HG03159 (cell line): ENCODE measurements at regions not wholly inside any gene's neighbourhood (a gene's known extent, or its start where the extent isn't known, plus 50 kb on each side); places are given as distances from the start of the nearest gene placed in this dataset.
"Not testable (repeated sequence)": the region's sequence is repeated elsewhere in the genome, so short reads cannot be mapped to it uniquely, and the experiment has no call there.

ENCODE experiments used
- ATAC-seq: cut with Tn5 transposase; IDR thresholded peaks from one replicate; pipeline ENCODE4 v1.9.1; 2021; ENCODE audit warnings: mild to moderate bottlenecking, moderate library complexity; ENCODE audit not compliant: unreplicated experiment

DNA sequence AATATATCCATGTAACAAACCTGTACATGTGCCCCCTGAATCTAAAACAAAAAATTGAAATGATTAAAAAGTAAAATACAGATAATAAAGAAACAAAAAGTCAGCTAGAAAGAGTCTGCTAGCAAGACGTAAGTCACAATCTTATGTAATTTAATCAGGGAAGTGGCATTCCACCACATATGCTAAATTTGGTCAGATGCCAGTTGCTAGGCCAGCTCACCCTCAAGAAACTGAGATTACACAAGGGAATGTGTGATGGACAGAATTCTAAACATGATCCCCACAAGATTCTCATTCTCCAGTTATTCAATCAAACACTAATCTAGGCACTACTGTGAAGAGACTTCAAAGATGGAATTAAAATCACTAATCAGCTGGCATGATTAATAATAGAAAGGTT lies 689.3 kb downstream of the CENPC start:
- ATAC-seq, result no peak

DNA sequence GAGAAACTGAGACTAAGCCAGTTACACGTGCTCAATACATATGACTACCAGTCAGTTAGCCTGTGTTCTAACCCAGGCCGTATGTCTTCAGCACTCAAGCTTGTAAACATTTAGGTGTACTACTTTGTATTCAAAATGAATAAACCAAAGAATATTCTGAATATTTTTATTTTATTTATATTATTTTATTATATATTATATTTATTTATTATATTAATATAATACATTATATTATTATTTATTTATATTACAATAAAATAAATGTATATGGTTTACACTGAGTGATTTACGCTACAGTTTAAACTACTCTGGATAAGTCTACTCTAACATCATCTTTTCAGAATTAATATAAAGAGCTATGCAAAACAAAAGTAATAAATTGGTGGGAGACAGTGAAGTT lies 691.5 kb downstream of the CENPC start:
- ATAC-seq, result no peak

DNA sequence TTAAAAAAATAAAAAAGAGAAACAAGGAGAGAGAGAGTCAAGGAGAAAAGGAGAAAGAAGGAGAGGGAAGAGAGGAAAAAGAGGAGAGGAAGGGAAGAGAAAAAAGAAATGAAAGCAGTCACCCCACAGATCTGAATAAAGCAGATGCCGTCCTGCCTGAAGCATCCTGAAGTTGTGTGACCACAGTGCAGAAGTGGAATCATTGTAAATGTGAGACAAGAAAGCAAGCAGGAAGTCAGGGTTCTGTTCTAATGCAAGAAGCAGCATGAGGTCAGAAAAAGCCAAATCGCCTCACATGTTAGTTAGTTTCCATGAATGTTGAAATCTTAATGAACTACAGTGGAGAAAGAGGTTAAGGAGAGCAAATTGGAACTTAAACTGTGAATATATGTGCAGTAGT lies 692.5 kb downstream of the CENPC start:
- ATAC-seq, result no peak

DNA sequence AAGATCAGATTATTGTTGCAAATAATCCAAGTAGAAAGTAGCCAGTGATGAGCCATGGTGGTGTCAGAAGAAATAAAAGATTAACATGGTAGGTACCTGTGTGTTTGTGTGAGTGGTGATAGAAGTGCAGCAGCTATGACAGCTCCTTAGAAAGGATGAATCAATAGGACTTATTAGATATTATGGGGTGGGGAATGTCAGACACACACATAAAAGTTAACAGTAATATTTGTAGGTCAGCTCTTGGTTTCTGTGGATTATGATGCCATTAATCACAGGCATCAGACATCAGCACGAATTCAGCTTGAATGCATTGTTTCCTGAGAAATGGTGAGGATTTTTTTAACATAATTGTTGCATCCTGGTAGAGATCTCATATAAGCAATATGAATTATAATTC lies 695.7 kb downstream of the CENPC start:
- ATAC-seq, result no peak

DNA sequence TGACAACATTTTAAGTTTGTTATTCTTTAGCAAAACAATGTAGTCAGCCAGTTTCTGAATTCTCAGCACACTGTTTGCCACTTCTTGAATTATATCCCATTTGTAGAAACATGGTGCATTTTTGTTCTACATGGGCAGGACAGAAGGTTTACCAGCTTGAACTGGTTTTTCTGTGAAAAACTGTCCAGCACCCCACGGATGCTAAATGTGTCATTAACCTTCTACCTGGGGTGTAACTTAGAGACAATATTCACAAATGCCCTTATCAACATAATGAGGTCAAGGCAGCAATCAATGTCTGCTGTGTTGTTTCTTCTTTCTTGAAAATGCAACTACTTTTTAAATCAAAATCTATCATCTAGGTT lies 702.6 kb downstream of the CENPC start:
- ATAC-seq, result no peak

DNA sequence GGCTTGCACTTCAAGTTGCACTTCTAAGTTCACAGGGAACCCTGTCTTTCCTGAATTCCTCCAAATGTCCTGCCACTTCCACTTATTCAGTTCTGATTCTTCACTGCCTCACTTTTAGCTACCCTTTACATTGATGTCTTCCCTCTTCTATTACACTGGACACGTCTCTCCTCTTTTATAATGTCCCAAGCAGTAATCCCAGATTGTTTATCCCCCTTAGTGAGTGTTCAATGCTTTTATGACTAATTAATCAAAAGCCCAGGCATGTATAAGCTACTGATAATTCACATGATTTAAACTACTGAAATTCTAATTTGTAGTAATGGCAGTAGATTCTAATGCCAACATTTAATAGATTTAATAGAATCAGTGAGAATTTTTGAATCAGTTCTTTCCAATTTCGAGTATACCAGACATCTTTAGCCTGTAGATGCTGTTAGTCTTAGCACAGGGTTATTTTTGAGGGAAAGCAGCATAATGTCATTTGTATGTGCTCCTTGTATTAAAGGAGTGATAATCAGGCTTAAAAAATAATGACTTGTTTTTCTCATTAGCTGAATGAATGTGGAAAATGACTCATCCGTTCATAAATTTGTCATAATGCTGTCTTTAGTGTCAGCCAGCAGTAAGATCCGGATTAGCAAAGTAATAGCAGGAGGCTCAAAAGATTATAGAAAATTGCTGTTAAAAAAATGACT lies 703.1 kb downstream of the CENPC start:
- ATAC-seq, result no peak

DNA sequence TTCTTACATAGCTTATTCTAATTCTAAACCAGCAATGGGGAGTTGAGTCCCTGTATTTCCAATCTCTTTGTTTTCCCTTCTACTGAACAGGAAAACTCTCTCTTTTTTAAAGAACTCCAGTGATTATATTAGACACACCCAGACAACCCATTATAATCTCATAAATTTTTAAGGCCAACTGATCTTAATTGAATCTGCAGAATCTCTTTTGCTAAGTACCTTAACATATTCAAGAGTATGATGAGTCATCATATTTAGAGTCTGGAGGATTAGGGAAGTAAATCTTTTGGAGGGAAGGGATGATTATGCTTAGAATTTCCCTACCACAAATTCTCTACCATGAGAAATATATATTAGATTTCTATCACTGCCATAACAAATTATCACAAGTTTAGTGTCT lies 705.1 kb downstream of the CENPC start:
- no peak for ATAC-seq

DNA sequence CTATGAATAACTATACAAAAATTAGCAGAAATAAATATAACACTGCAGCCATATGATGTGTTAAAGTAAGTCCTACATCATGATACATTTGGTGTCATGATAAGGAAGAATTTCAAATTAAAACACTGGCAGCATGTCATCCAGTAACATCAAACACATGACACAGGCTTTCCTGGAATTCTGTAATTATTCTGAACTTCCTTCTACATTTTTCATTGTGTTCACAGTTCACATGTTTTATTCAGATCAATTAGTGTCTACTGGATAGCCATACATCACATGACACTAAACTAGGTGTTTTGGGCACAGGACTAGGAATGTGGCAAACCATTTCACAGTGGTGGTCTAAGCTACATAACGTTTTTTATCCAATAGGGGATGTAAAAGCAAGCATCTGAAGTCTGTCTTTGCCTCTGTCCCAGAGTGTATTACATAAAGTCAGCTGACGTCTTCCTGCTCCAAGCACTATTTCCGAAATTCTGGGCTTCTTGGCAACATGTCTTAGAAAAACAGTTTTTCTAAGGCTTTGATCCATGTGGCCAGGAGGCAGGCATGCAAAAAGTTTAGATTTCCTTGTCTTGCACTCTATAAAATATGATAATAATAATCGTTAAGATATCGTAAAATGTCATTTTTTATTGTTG lies 707.9 kb downstream of the CENPC start:
- no peak for ATAC-seq

DNA sequence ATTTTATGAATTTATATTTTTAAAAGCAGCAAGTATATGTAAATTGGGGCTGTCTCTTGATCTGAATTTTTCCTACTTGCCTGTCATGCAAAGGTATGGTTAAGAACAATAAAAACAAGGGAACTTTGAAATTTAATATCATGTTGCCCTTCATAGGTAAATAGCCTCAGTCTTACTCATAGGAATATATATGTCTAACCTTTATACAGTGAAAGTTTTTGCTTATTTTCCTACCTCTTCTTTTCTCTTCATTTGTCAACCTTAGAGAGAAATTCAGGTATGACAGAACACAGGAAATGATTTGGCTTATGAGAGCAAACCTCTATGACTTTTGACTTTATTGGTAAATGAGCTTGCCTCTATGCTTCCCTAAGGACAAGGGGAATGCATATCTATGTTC lies 716.0 kb downstream of the CENPC start:
- no peak for ATAC-seq

DNA sequence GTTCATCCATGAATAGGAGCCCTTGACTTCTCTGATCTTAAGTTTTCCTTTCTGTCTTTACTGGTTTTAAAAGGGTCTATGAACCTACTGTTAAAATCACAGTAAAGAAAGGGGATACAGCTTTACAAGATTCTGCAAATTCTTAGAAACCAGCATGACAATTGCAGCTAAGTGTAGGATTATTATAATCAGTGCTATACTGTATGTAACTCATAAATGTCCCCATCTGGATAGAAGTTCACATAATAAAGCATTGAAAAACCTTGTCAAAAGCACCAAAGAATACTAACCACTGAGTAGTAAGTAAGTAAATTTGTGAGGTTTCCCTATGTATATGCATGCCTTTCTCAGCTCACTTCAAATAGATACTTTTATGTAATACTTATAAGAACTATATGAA lies 724.6 kb downstream of the CENPC start:
- no peak for ATAC-seq

DNA sequence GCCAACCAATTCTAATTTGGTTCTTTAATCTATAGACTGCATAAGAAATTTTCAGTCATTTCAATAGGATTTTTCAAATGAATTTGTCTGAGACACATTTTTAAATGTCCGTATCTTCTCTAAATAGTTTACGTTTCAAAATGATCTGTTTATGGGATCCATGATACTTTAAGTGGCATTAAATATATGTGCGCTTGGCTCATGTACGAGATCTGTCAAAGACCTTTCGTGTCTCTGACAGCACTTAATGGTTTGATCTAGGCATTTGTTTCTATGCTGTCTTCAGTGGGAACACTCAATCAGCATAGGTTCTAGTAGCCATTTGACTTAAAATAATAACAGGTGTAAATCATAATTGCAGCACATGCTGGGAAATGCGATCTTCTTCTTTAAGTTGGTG lies 731.0 kb downstream of the CENPC start:
- ATAC-seq, result no peak

DNA sequence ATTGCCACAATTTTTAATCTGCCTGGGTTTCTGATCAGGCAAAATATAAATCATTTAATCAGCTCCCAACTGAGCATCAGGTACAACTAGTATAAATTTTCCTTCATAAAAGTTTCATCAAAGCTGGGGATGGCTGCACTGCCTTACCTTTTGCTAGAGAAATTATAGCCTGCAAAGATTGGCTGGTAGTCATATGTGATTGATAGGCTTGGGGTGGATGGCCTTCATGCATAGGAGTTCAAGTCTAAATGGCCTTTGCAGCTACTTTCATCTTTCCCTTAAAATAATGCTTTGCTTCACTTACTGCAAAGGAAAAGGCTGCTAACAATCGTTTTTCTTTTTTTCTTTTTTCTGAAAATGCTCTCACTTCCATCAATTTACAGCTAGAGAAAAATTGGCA lies 739.7 kb downstream of the CENPC start:
- no peak for ATAC-seq

DNA sequence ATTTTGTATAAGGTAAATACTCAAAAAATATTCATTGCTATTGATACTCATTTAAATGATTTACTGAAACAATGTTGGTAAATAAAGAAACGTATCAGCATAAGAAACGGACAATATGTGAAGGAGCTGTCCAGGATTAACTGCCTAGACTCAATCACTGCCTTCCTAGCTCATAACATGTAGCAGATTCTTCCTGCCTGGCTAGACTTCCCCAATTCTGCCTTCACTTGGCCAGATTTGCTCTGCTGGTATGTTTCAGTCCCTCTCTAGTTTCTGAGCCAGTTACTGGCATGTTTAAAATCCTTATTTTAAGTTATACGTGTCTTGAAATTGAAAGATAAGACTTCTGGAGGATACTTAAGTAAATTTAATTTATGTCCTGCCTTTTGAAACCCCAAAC lies 740.3 kb downstream of the CENPC start:
- no peak for ATAC-seq

DNA sequence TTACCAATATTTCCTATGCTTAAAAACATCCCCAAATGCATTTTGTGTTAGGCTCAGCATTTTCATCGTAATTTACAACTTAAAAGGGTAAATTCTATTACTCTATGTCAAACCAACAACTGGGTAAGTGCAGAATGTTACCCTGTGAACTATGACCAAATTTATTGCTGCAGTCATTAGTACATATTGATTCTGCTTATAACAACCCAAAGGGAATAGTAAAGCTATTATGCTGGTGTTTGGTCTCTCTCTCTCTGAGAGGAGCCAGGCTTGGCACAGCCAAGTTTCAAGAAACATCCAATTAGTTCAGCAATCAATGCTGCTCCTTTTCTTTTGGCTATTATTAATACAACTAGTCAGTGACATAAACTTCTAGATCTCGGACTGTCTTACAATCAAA lies 747.7 kb downstream of the CENPC start:
- no peak for ATAC-seq

DNA sequence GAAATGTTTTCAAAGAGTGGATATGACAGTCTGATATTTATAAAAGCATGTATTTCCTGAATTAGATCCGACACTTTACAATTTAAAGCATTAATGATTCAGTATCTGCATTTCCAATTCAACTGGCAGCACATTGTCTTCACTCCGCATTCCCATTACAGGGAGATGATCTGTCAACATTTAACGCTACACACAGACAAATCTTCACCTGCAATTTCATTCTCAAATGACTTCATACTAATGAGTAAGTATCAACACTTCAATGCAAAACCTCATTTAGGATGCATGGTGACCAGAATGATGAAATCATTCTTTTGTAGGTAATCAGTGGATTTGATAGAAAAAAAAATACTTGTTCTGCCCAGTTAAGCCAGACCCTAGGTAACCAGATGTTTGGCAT lies 749.6 kb downstream of the CENPC start:
- ATAC-seq, result no peak

DNA sequence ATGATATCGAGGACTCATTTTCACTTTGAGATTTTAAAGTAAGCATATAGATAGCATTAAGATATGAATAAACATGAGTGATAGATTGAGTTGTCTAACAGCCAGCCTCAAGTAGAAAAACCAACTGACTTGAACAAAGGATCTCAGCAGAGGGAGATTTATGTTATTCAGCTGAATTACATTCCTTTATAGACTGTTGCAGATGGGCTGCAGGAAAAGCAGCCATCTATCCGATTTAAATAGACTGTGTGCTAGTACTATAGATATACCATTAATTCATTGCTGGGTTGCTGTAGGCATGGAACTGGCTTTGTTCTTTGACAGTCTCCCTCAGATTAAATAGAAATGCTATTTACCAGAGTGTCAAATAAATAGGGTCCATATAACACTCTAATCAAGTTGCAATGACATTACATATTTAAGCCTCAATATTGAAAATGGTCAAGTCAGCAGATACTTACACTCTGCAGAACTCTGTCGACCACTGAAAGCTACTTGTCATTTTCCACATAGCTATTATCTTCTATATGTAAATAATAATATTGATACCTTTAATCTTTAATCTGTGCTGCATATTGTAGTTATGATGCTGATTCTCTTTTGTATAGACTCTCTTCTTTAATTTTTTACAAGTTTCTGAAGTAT lies 750.8 kb downstream of the CENPC start:
- no peak for ATAC-seq

DNA sequence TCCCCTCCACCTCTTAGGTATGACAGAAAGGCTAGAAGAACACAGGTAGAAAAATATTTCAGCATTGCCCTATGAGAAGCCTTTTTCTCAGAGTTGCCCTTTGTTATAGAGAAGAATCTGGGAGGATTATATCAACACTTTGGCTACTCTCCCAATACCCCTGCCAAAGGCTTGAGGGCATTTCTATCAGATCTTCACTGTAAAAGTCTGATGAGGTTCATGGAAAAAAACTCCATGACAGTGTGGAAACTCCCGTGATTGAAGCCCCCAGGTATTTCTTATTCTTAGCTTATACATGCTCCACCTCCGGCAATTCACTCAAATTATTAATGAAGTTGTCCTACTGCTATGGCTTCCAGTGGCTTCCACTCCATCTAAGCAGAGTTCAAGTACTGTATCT lies 753.6 kb downstream of the CENPC start:
- ATAC-seq, result no peak

DNA sequence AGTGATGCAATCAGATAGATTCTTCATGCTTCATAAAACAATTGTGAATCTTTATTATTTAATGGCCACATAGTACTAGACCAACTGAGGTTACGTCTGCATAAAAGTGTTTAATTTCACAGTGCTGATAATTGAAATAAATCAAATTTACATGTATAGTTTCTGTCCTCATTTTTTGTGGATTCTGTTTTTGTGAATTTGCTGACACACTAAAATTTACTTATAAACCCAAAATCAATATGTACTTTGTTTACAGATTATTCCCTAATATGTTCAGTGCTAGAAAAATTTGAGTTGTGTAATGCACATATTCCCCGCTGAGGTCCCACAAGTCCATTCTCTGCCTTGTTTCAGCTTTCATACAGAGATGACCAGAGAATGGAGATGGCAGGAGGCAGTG lies 759.8 kb downstream of the CENPC start:
- no peak for ATAC-seq

DNA sequence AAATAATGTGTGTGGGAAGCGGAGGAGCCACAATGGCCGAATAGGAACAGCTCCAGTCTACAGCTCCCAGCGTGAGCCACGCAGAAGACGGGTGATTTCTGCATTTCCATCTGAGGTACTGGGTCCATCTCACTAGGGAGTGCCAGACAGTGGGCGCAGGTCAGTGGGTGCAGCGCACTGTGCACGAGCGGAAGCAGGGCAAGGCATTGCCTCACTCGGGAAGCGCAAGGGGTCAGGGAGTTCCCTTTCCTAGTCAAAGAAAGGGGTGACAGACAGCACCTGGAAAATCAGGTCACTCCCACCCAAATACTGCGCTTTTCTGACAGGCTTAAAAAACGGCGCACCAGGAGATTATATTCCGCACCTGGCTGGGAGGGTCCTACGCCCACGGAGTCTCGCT lies 762.6 kb downstream of the CENPC start:
- not testable (repeated sequence) for ATAC-seq

DNA sequence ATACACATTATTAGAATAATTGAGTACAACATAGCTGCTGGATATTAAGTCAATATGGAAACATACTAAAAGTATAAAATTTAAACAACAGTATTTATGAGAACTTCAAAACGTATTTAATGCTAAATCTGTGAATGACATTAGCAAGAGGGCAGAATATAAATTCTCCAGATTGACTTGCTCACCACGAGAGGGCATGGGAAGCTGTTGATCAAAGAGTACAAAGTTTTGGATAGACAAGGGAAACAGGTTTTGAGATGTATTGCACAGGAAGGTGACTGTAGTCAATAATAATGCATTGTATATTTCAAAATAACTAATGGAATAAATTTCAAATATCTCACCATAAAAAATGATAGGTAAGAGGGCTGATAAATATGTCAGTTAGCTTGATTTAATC lies 768.2 kb downstream of the CENPC start:
- no peak for ATAC-seq

DNA sequence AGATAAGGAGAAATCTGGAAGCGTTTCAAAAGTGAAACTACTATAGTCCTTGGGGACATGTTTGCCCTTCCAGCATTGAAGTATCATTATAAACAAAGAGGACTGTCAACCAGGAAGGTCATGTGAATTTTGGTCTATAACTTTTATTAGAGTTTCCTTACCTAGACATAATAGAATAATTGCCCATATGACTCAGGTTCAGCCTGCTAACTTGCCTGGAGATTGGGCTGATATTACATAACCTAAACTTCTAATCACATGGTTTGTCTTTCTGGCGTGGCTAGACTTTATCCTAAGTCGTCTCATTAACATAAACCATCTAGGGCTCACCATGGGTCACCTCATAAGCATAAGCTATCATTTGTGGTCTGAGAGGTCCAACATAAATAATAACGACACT lies 775.9 kb downstream of the CENPC start:
- ATAC-seq, result no peak

DNA sequence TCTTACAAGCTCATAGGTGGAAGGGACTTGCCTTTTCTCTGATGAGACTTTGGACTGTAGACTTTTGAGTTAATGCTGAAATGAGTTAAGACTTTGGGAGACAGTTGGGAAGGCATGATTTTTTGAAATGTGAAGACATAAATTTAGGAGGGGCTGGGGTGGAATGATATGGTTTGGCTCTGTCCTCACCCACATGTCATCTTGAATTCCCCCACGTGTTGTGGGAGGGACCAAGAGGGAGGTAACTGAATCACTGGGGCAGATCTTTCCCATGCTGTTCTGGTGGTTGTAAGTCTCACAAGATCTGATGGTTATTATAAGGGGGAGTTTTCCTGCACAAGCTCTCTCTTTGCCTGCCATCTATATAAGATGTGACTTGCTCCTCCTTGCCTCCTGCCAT lies 777.9 kb downstream of the CENPC start:
- no peak for ATAC-seq

DNA sequence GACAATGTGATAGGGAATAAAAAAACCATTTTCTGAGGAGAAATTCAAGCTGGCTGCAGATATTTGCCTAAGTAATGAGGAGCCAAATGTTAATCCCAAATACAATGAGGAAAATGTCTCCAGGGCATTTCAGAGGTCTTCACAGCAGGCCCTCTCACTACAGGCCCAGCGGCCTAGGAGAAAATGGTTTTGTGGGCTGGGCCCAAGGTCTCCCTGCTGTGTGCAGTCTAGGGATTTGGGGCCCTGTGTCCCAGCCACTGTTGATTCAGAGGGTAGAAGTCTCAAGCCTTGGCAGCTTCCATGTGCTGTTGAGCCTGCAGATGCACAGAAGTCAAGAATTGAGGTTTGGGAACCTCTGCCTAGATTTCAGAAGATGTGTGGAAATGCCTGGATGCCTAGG lies 778.7 kb downstream of the CENPC start:
- ATAC-seq, result no peak
